Esophagus muscularis mucosa (tissue), 4 donors: ENCODE measurements at regions not wholly inside any gene's neighbourhood (a gene's known extent, or its start where the extent isn't known, plus 50 kb on each side); places are given as distances from the start of the nearest gene placed in this dataset.

ENCODE experiments used
- CTCF ChIP-seq, 3 experiments: fragments of 200-600 bp in 2 of 3; fragments of 450-650 bp in 1 of 3; sonication (generic) in 2 of 3; IDR thresholded peaks; one replicate each; pipeline ENCODE4 v1.5.1; 2017 to 2019; ENCODE audit warnings: antibody characterized with exemption in 3 of 3, mild to moderate bottlenecking in 2 of 3, moderate library complexity in 1 of 3
- EP300 ChIP-seq: sonication (generic); formaldehyde crosslinking; IDR thresholded peaks from one replicate; pipeline ENCODE4 v1.6.1; 2017; ENCODE audit warnings: antibody characterized with exemption
- POLR2AphosphoS5 ChIP-seq, 2 donors: sonication (generic); formaldehyde crosslinking; IDR thresholded peaks; one replicate each; pipeline ENCODE4 v1.6.1; 2017; ENCODE audit warnings: antibody characterized with exemption in 2 of 2

GRCh38 chr13:80858131-80858530, 517.2 kb upstream of the SPRY2 start:
- TF ChIP-seq CTCF (IDR thresholded peaks at IDR 0.05) (no peak), EP300 (no peak), POLR2AphosphoS5 (IDR thresholded peaks at IDR 0.05) (no peak)
